HG03039 (cell line): ENCODE measurements at regions not wholly inside any gene's neighbourhood (a gene's known extent, or its start where the extent isn't known, plus 50 kb on each side); places are given as distances from the start of the nearest gene placed in this dataset.
"Not testable (repeated sequence)": the region's sequence is repeated elsewhere in the genome, so short reads cannot be mapped to it uniquely, and the experiment has no call there.

ENCODE experiments used
- ATAC-seq: cut with Tn5 transposase; IDR thresholded peaks from one replicate; pipeline ENCODE4 v1.9.1; 2021; ENCODE audit warnings: mild to moderate bottlenecking, moderate library complexity; ENCODE audit not compliant: unreplicated experiment

- no peak for ATAC-seq
Measured at GRCh38 chr2:59770651-59771050, 782.8 kb downstream of the BCL11A start.

DNA sequence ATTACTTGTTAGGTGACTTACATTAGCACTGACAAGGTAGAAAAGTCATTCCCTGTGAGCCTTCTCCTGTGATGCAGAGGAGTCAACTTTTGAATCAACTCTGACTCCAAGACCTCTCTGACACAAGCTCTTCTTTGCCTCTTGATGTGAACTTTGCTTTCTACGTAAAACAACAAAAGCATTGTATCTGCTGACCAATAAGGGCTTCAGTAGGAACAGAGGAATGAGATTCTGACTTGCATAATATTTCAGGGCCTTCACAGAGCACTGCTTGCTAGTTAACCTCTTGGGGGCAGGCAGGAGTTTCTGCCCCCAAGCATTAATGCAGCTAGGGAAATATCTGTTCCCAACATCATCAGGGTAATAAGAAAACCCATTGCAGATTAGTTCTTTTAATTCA, 791.5 kb downstream of the BCL11A start:
- no peak for ATAC-seq

GRCh38 chr2:59756150-59756549, 797.3 kb downstream of the BCL11A start:
- no peak for ATAC-seq

- ATAC-seq: no peak
Measured at GRCh38 chr2:59754011-59754735, 799.3 kb downstream of the BCL11A start.

DNA sequence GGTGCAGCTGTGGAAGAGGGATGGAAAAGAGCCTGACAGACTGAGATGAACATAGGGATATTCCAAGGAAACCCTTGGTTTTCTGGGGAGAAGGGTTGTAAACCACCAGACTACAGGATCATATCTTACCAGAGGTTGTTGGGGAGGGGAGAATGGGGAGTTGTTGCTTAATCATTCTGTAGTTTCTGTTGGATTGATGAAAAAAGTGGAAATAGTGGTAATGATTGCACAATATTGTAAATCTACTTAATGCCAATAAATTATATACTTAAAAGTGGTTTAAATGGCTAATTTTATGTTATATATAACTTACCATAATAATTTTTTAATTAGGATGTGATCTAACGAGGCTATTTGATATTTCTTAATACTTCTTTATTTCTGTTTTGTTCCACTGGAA, 800.9 kb downstream of the BCL11A start:
- no peak for ATAC-seq

DNA sequence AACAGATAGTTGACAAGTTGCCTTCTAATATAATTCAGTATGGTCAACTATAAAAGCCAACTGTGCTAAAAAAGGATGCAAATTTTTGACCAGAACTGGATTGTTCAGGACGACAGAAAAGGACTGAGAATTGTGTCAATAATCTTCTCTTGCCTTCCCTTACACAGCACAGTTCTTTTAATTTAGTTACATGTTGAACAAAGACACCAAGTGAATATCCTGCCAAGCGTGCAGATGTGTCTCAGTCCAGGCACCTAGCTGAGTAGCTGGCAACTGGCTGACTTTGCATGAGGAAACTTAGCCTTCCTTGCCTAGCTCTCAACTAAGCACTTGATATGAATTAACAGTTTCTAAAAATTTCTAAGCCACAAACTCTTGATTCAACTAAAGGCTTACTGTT, 801.4 kb downstream of the BCL11A start:
- no peak for ATAC-seq

DNA sequence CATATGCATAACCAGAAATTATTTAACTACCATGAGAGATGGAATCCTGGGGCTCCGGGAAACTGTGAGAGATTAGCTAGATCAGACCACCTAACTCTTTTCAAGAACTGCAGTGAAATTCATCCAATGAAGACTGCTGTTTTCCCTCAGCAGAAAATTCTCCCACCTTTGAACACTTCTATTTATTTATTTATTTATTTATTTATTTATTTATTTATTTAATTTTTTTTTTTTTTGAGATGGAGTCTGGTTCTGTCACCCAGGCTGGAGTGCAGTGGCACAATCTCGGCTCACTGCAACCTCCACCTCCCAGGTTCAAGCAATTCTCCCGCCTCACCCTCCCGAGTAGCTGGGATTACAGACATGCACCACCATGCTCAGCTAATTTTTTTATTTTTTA, 802.2 kb downstream of the BCL11A start:
- not testable (repeated sequence) for ATAC-seq

- no peak for ATAC-seq
Measured at GRCh38 chr2:59746291-59746690, 807.2 kb downstream of the BCL11A start.

DNA sequence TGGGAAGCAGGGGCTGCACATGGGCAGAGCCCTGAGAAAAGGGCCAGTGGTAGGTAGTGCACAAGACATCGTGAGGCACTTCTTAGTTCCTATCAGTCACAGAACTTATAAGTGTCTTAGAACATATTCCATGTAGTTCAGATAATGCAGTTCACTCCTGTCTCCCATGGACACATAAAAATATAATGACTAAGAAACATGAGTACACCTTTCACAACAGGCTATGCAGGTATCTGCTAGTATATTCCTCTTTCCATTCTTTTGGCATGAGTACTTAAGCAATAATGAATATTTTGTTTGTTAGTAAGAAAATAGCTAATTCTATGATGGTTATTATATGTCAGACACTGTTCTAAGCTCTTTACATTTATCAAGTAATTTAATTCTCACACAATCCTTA, 808.4 kb downstream of the BCL11A start:
- ATAC-seq: no peak

DNA sequence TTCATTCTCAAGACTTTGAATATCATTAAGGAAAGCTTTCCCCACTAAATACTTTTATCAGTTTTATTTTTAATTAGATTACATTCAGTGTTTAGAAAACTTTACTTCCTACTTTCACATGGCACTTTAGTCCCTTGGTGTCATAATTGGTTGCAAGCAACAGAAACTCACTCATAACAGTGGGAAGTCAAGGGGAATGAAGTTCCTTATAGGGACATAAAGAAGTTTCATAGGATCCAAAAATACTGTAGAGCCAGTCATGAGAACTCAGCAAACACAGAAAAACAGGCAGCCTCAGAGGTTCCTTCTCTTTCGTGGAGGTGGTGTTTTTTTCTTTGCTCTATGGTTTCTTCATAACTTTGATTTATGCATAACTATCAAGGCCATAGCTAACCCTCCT, 809.0 kb downstream of the BCL11A start:
- no peak for ATAC-seq

GRCh38 chr2:59741840-59742239, 811.6 kb downstream of the BCL11A start:
- ATAC-seq: no peak

DNA sequence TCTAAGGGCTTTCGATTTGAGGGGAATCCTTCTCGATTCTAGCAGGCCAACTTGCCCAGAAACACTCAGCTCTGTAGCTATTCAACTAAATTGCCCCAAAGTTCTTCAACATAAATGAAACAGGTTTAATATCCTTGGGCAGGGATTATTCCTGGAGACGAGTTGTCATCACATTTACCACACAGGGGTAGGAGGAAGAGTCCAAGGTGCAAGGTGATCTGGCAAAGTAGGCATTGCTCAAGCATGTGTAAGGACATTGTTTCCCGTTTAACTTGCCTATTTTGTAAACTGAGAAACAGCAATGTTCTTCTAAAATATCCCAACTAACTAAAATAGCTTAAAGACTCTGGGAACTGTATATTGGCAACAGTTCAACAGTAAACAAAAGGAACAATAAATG, 814.3 kb downstream of the BCL11A start:
- ATAC-seq: no peak

- no peak for ATAC-seq
Measured at GRCh38 chr2:59737299-59737698, 816.2 kb downstream of the BCL11A start.

DNA sequence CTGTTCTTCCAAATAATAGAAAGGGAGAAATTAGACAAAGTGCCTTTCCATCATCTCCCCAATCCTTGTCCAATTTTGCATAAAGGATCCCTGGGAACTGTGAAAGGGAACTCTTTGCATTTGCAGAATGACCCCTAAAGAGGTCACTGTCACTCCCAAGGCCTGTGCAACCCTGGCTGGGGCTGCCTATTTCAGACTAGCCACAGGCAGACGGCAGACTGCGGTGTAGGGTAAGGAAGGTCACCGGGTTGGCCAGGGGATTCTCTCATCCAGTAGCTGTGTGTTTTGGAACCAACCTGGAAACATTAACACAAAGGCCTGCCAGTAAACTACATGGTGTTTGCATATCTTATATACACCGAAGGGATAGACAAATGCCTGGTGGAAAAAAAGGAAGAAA, 818.7 kb downstream of the BCL11A start:
- ATAC-seq: no peak

- ATAC-seq: no peak
Measured at GRCh38 chr2:59733970-59734369, 819.5 kb downstream of the BCL11A start.

DNA sequence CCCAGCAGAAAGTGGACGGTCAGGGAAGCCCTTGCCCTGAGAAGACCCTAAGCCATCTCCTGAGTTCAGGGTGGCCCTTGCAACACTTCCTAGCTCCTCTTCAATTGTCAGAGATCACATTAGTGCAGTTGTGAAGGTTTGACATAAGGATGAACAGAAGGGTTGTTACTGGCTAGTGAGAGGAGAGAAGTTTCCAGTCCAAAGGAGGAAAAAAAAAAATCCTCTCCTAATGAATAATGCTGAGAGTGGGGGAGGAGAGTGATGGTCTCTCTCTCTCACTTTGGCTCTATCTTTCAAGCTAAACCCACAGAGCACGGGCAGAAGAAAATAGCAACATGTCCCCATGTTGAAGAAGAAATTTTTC, 819.9 kb downstream of the BCL11A start:
- no peak for ATAC-seq

GRCh38 chr2:59732871-59733566, 820.4 kb downstream of the BCL11A start:
- no peak for ATAC-seq

- ATAC-seq: no peak
Measured at GRCh38 chr2:59727121-59727590, 826.3 kb downstream of the BCL11A start.

GRCh38 chr2:59726228-59727120, 827.0 kb downstream of the BCL11A start:
- ATAC-seq: no peak

- ATAC-seq: no peak
Measured at GRCh38 chr2:59724746-59725145, 828.7 kb downstream of the BCL11A start.

DNA sequence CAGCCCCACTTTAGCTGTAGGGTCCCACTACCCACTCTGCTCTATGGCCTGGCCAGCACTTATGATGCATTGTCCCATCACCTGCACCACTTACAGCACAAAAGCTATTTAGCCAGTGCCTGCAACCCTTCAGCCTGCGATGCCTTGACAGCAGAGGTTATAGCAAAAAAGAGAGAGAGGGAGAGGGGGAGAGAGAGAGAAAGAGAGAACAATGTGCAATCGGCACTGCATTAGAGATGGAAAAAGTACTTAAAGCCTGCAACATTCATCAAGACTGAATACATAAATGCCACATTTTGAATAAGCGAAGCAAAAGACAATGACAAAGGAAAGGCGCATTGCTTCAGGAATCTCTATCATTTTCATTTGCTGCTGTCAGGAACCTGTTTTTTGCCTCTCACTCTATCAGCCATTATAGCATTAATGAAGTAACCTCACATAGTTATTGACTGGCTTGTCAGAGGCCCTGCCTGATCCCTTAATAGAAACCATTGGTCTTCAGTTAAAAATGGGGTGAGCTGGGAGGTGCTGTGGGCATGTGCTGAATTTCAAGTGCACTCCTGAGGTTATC, 833.1 kb downstream of the BCL11A start:
- no peak for ATAC-seq
